SHP77 treated with DMSO at 0.1 percent for 48 hours (cell line): ENCODE measurements at regions not wholly inside any gene's neighbourhood (a gene's known extent, or its start where the extent isn't known, plus 50 kb on each side); places are given as distances from the start of the nearest gene placed in this dataset.

Experiments
- DNase-seq: peaks from one replicate; lab custom pipeline; 2025; lab: John Stamatoyannopoulos, UW

GRCh38 chr5:58149746-58150145, 310.1 kb downstream of the PLK2 start:
- no peak for DNase-seq

- no peak for DNase-seq
These were observed 310.5 kb downstream of the PLK2 start for GRCh38 chr5:58149345-58149744.

DNA sequence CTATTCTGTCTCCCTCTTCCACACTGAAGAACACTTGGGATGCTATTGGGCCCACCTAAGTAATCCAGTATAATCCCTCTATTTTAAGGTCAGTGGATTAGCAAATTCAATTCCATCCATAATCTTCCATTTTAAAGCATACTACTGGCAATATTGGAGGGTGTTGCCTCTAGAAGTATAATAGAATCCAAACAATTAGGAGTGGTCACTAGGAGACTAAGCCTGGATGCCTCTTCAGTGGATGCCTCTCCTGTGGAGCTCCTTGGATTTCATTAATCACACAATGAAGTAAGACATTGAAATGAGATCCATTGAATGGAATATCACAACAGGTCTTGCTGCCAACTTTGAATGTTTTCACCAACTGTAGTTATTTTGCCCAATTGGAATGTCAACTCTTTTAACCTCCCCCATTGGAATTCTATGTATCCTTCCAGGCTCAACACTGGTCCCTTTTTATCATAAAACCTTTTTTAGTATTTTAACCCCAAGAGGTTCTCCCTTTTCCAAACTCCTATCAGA, 311.6 kb downstream of the PLK2 start:
- DNase-seq, result no peak

DNA sequence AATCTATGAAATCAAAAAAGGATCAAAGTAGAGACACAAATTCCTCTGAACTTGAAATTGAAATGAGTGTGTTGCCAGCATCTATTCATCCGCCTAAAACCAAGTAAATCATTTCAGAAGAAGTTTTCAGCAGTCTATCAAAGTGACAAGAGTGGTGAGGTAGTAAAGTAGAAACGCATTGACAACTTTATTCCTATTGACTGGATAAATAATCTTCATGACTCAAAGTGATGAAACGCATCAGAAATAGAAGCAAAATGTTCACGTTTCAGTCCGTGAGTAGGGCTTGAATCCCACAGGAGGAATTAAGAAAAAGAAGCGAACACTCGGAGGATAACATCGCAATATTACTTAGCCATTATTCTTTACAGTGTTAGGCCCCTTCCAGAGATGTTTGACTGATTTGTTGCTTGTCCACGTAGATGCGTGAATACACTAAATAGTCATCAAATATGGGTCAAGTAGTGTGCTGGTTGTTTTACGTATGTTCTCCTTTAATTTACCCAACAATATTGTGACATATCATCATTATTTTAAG, 314.4 kb downstream of the PLK2 start:
- no peak for DNase-seq

- no peak for DNase-seq
These were observed 316.2 kb downstream of the PLK2 start for GRCh38 chr5:58143727-58144126.

- DNase-seq, result no peak
These were observed 316.7 kb downstream of the PLK2 start for GRCh38 chr5:58143181-58143580.

DNA sequence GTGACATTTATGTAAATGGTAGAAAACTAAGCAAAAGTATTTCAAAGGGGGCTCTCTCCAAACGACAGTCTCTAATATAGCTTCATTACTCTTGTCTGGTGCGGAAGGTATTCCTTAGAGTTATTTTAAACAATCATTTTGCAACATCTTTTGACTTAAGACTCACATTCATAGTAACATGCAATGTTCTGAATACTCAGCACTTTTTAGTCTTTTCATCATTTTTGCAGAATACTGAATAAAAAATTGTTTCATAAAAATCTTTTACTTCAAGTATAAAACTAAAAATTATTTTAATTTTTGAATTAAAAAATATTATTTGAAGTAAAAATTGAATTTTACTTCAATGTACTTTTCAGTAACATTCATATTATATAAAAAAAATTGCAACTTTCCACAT, 321.1 kb downstream of the PLK2 start:
- no peak for DNase-seq

- DNase-seq, result no peak
These were observed 323.5 kb downstream of the PLK2 start for GRCh38 chr5:58136406-58136805.

DNA sequence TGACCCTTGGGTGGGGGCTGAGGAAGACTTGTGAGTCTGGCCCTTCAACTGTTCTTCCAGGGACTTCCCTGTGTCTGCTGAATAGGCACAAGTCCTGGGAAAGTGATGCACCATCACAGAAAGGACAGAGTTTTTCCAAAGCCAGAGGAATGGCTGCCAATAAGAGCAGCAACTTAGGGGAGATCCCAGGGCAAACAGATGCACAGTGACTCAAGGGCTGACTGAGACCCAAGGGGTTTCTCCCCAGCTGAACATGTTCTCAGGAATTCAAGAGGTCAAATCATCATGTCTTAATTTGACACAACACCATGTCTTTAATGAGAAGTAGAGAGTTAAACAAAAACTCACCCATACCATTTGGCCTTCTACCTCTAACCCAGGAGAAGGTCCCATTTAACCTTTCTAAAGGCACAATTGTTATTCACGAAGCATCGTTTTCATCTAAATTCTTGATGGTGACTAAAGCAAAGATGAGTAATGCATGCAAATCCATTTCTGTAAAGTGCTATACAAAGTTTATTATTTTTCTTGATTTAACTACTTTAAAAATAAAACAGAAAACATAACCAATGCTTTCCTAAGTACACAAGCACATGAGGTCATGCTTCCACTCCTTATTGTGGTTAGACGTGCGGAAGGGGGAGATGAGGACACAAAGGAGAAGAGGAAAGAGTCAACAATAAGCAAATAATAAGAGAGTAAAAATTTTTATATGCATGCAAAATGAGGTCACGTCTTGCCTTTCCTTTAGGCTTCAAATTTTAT, 324.1 kb downstream of the PLK2 start:
- no peak for DNase-seq

GRCh38 chr5:58133631-58134296, 326.1 kb downstream of the PLK2 start:
- no peak for DNase-seq

GRCh38 chr5:58133216-58133615, 326.7 kb downstream of the PLK2 start:
- DNase-seq, result no peak

- DNase-seq, result peak; percentile 23
These were observed 332.3 kb downstream of the PLK2 start for GRCh38 chr5:58127255-58128220.

GRCh38 chr5:58123501-58123900, 336.4 kb downstream of the PLK2 start:
- no peak for DNase-seq

DNA sequence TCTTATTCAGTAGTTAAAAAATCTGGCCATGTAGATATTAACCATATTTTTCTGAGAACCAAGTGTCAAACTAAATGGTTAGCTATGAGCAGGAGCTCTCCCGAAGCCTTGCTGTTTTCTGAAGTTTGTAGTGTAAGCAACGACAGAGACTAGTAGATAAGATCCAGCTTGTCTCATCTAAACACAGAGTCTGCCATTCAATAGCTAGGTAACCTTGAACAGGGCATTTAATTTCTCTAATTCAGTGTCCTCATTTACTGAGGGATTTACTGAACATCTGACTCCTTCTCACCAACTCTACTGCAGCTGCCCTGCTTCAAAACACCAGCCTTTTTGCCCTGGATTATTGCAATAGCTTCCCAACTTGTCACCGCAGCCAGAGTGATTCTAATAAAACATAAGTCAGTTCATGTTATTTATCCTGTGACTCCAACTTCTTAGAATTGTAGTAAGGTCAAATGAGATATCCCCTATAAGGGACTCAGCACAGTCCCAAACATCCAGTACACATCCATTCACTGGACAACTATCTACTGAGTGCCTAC, 337.0 kb downstream of the PLK2 start:
- no peak for DNase-seq

DNA sequence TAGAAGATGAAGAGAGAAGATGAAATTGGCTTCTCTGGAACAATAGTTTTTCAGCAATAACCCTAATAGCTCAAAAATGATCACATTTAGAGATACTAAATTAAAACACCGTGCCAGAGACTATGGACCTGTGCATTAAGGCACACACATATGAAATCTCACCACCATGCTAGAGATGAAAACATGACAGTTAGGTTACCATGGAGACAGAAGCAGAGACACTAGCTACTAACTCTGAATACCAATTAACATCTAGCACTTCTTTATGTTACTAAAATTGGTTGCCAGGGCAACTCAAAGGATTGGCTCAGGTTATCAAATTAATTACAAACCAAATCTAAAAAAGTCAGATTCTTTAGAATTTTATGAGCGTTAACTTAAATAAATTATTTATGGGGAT, 337.7 kb downstream of the PLK2 start:
- DNase-seq, result no peak

GRCh38 chr5:58121391-58121790, 338.5 kb downstream of the PLK2 start:
- no peak for DNase-seq

DNA sequence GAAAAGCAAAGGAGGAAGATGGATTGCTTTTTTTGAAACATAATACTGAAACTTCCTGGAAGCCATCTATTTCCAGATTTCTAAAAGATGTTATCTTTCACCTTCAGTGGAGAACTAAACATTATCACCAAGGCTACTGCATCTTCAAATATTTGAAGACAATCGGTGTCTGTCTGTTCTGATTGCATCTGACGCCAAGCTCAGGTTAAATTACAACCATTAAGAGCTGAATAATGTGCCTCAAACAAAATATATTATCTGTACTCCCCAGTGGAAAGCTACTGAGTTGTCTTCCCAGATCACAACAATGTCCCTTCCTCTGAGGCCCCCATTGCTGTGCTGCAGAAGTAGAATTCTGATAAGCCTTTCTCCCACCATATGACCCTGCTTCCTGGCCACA, 342.3 kb downstream of the PLK2 start:
- no peak for DNase-seq

GRCh38 chr5:58116346-58116745, 343.5 kb downstream of the PLK2 start:
- no peak for DNase-seq

DNA sequence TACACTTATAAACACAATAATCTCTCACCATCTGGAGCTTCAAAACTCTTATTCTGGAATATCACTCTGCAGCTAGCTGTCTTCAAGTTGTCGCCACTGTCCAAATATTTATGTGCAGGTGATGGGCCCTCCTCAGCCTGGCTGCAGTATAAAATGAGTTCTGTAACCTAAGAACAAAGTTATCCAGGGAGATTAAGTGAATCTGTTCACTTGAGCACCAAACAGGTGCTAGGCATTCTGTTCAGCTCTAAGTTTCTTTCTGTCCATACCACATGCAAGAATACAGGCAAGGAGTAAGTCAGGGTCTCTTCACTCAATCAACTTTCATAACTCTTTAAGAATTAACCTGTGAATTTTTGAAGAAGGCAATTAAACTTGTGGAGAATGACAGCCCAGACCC, 344.1 kb downstream of the PLK2 start:
- DNase-seq, result no peak

GRCh38 chr5:58114324-58114723, 345.6 kb downstream of the PLK2 start:
- DNase-seq, result no peak

DNA sequence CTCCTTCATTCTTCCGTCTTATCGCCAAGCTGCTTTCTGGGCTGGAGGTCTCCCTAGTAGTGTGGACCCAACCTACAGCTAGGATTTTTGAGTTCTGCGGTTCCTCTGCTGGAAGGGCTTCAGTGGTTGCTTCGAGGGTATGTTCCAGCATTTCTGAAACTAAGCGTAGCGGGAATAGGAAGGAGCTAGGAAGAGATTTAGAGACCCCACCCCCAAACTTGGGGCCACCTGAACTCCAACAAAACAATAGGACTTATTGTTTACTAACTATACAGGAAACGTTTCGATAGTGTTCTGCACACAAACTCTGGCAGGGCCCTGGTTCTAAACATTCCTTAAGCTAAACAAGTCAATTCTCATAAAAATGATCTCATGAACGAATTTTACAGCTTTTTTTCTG, 346.7 kb downstream of the PLK2 start:
- DNase-seq, result no peak

- no peak for DNase-seq
These were observed 351.4 kb downstream of the PLK2 start for GRCh38 chr5:58108511-58108910.
